OCI-LY1 (cell line): ENCODE measurements at regions not wholly inside any gene's neighbourhood (a gene's known extent, or its start where the extent isn't known, plus 50 kb on each side); places are given as distances from the start of the nearest gene placed in this dataset.
"Not testable (repeated sequence)": the region's sequence is repeated elsewhere in the genome, so short reads cannot be mapped to it uniquely, and the experiment has no call there.

ENCODE experiments used
- EZH2 ChIP-seq: fragments of 200-600 bp; sonication (generic), shearing (Covaris generic); IDR thresholded peaks from 2 replicates; pipeline ENCODE4 v1.8.0; 2017; ENCODE audit warnings: borderline replicate concordance, mixed run types, mild to moderate bottlenecking, antibody characterized with exemption, low read length, moderate library complexity, mixed read lengths
- TF ChIP-seq, protein P1 (sequence below): fragments of 200-600 bp; sonication (generic), shearing (Covaris generic); IDR thresholded peaks from 2 replicates; pipeline ENCODE4 v1.5.1; 2017; ENCODE audit warnings: mild to moderate bottlenecking, antibody characterized with exemption, low read length, moderate library complexity, mixed read lengths

DNA sequence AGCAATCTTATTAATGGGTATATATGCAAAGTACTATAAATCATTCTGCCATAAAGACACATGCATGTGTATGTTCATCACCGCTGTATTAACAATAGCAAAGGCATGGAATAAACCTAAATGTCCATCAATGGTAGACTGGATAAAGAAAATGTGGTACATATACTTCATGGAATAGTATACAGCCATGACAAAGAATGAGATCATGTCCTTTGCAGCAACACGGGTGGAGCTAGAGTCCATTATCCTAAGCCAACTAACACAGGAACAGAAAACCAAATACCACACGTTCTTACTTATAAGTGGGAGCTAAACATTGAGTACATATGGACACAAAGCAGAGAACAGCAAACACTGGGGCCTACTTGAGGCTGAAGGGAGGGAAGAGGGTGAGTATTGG is 720.8 kb downstream of the GLUD2 start:
- TF ChIP-seq, protein P1, sequence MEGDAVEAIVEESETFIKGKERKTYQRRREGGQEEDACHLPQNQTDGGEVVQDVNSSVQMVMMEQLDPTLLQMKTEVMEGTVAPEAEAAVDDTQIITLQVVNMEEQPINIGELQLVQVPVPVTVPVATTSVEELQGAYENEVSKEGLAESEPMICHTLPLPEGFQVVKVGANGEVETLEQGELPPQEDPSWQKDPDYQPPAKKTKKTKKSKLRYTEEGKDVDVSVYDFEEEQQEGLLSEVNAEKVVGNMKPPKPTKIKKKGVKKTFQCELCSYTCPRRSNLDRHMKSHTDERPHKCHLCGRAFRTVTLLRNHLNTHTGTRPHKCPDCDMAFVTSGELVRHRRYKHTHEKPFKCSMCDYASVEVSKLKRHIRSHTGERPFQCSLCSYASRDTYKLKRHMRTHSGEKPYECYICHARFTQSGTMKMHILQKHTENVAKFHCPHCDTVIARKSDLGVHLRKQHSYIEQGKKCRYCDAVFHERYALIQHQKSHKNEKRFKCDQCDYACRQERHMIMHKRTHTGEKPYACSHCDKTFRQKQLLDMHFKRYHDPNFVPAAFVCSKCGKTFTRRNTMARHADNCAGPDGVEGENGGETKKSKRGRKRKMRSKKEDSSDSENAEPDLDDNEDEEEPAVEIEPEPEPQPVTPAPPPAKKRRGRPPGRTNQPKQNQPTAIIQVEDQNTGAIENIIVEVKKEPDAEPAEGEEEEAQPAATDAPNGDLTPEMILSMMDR = not testable (repeated sequence)
- not testable (repeated sequence) for TF ChIP-seq EZH2
